ENCODE measurements at regions not wholly inside any gene's neighbourhood (a gene's known extent, or its start where the extent isn't known, plus 50 kb on each side); places are given as distances from the start of the nearest gene placed in this dataset.

DNA sequence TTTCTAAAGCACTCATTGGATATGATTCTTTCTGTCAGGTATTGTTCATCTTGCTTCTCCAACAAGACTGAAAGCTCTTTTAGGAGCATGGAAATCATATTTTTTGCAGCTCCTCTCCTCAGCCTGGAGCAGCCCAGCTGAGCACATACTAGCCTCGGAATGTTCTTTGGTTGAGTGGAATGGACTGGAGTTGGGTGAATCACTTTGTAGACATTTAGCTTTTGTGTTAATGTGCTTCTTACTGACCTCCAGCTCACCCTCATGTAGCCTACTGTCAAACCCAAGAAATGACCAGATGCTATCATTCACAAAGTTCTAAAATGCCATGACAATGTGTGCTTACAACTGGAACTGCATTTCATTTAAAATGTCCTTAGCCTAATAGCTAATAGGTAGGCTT, 161.1 kb downstream of the NUAK1 start:
- no peak for DNase-seq

DNA sequence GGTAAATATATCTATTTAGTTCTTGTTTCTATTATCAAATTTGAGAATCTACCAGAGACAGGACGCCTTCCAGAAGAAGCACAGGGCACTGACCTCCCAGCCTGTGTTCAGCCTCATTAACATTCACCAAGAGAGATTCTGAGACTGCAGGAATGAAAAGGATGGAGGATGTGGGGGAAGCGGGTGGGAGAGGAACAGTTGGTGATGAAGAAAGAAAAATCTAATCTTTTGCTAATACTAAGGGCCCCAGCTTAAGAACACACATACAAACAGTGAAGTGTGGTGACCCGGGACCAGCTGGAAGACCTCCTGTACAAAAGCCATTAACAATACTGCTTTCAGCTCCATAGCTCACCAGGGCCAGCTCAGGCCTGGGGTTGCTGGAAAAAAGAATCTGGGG, 160.5 kb downstream of the NUAK1 start:
- DNase-seq = no peak

DNA sequence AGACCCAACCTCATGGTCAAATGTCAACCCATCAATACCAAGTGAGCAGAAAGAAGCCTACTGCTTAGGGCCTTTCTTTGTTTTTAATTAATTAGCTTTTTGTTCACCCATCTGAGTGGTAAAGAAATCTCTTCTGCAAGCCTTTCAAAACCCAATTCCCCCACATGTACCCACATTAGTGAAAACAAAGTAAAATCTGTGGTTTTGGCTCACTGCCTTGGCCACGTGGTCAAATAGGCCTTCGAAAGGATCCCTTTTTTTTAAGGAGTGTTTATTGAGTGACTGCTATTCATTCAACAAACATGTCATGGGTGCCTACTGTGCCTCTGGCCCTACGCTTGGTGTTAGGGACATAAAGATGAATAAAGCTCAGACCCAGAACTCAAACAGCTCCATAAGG, 160.1 kb downstream of the NUAK1 start:
- no peak for DNase-seq

DNA sequence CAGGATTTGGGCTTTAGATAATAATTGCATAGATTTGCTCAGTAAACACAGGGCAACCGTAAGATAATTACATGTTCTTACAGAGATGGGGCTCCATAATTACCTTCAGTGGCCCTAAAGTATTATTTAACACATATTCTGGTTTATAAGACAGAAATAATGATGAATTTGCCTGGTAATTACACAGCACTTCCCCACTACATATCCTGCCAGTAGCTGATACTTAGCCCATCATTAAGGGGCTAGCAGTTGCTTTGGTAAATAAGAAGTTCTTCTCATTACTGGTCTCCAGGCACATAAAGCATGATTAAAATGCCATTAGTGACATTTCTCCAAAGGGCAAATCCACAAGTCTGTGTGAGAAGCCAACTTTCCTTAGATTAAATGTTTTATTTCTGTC, 158.7 kb downstream of the NUAK1 start:
- no peak for DNase-seq

DNA sequence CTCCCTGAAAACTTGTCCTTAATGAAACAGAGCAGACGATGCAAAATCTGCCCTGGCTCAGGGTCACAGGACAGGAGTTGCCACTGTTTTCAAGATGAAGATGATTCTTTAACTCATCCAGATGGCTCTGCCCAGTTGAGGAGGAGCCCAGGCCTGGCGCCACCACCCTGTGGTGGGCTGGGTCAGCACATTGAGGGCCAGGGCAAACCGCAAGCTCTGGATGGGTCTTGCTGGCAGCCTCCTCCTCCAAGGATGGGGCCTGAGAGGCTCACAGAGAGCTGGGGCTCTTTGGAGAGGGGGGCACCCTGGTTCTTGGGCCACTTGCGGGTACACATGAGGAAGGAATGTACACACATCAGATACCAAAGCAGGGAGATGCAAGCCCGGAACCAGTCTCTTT, 158.2 kb downstream of the NUAK1 start:
- no peak for DNase-seq

DNA sequence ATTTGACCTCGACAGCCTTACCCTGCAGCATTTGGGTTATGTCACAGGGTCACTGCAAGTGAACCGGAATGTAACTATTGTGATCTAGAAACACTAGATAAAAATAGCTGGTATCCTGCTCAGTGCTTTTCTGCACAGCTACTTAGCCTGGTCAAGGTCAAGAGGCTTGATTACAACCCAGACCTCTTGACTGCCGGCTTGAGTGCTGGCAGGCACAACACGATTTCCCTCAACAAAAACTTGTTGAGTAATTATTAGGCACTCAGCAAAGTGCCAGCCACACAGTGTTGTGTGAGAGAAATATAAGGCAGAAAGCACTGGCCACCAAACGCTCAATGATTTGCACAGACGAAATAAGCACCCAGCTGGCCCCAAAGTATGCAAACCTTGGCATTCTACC, 156.7 kb downstream of the NUAK1 start:
- DNase-seq = no peak

DNA sequence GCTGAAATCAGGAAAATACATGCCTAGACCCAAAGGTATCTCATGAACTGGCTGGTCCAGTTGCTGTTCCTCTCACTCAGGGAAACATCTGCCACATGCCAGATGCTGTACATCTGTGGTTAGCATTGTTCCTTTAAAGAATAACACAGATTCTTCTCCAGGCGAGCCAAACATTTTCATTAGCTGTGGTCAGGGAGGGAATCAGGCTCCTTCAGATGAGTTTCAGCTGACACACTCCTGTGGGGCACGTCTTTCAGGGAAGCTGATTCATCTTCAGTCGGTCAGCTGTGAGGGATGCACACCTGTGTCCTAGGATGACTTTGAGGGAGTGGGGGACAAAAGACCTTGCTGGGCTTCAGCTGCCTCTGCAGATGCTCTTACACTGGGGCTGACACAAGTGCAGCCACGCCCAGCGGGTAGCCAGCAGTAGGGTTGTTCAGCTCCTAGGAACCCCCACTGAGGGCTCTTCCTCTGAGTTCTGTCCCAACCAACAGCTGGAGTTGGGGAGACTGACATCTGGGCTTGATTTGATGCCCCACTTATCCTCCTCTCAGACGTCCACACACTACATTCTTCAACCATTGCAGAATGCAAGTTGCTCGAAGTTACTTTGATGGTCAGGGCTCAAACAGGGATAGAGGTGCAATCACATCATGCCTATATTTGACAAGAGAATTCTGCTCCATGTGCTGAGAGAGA, 155.0 kb downstream of the NUAK1 start:
- DNase-seq = no peak

DNA sequence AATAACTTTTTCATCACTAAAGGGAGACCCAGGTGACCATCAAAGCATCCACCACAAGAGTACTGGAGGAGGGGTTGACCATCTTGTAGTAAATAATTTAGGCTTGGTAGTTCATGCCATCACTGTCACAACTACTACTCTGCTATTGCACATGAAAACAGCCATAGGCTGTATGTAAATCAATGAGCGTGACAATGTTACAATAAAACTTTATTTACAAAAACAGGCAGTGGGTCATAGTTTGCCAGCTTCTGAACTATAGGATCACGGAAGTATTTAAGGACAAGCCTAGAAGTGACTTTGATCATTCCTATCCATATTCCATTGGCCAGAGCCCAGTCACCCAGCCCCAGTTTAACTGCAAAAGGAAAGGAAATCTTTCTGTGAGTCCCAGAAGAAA, 153.4 kb downstream of the NUAK1 start:
- no peak for DNase-seq

DNA sequence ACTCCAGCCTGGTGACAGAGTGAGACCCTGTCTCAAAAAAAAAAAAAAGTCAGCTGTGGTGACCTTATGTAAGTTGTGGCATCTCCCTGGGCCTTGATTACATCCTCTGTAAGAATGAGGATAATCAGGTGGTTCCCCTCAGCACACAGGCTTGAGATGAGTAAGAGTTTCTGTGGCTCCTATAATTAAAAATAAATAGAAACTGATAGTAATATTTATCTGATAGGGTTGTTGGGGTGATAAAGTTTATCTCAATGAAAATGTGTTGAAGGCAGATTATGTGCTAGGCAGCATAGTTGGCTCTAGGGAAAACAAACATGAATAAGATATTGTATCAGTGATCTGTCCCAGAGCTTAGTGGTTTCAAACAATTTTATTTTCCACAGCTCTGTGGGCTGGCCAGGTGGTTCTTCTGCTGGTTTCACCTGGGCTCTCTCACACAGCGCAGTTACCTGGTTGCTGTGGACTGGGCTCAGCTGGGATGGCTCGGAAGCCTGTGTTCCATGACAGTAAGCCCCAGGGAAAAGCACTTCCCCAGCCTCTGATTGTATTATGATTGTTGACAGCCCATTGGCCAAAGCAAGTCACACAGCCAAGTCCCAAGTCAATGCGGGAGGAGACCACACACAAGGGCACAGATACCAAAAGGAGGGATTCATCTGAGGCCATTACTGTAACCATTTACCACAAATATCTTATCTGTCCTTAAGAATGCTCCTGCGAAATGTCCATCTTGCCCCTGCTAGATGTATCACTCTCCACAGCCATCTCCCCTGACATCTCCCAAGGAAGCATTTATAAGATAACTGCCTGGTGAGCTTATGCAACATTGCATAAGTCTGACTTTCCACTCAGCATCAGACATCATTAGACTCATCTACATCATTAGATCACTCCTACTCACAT, 151.7 kb downstream of the NUAK1 start:
- DNase-seq = no peak

DNA sequence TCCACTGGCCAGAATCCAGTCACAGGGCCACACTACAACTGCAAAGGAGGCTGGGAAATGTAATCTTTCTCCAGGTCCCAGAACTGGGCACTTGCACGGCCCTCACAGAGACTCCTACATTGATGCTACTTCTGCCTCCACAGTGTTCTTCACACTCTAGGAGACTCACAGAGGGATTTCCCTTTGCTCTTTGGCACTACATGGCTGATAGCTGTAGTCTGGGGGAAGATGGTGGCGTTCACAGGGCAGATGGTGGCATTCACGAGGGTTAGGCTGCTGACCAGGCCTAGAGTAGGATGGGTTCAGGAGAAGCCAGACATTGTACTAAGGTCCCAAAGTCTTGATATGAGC, 151.1 kb downstream of the NUAK1 start:
- DNase-seq = no peak

DNA sequence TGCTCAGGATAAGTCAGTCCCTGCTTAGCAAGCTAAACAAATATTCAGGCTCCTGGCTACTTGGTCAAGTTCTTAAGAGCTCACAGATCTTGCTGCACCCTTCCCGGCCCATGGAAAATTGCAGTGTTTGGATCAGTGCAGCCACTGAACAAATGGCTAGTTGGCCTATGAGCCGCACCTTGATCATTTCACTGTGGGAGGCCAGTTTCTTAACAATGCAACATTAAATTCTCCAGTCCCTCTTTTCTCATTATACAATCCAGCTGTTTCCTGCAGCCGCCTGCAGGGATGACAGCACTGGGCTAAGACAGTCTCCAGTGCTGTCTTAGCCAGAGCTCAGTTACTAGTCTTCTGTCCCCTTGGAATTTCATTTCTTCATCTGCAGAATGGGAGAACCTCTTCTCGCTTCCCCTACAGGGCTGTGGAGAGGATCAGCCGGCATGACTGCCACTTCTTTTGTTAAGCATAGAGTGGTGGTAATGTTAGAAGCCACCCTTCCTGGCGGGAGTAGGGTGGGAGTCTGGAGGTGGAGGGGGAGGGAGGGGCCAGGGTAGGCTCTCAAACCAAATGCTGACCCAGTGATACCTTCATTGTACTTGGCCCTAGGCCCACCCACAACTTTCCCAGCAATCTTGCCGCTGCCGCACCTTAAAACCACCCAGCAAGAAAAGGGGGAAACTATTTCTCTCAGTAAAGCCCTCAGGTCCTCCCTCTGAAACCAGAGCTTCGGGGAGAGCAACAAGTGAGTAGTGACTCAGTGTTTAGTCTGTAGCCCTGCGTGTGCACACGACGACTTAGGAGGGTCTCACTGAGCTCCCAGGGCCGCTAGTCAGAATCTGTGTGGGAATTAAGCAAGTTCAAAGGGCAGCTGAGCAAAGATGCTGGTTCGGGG, 145.7 kb downstream of the NUAK1 start:
- DNase-seq = no peak

DNA sequence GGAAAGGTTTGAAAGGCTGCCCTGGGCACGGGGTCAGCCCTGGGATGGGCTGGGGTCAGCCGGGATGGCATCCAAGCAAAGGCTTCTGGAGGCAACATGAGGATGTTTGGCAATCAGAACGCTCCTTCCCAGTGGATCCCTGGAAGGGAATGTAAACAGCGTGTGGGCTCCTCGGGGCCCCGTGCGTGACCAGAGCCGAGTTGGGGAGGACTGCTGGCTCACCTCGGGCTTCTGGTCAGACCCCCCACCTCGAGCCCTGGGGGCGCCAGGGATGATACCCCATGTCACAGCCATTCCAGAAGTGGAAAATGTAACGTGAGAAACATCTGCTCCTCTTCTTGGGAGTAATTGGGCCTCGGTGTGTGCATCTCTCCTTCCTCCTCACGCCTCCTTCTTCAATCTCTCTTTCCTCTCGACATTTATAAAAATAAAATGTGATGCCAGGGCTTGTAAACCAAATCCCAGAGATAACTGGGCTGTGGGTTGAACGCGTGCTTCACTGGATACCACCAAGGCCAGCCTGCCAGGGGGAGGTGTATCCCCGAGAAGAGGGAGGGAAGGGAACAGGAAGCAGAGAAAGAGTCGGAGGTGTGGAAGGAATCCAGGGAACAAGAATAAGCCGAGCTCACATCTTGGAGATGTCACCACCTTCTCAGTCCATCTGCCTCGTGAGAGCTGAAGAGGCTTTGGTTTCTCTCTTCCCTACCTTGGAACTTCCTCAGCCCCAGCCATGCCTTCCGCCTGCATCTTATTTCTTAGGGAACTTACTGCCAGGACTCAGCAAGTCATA, 144.8 kb downstream of the NUAK1 start:
- no peak for DNase-seq

DNA sequence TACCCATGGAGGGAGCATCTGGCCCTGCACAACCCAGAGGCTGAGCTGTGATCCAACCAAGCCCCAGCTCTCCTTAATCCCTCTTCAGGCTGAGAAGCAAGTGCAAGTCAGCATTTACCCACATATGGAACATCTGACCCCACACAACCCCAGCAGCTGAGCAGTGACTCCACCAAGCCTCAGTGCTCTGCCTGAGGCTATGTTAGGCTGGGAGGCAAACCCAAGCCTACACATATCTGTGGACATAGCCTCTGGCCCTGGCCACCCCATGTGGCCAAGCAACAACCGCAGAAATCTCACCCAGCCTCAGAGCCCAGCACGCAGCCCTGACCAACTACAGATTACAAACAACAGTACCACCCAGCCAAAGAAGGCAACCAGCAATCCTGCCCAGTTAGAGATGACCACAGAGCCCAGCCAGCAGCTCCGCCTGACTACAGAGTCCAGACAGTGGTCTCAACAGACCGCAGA, 142.8 kb downstream of the NUAK1 start:
- no peak for DNase-seq

DNA sequence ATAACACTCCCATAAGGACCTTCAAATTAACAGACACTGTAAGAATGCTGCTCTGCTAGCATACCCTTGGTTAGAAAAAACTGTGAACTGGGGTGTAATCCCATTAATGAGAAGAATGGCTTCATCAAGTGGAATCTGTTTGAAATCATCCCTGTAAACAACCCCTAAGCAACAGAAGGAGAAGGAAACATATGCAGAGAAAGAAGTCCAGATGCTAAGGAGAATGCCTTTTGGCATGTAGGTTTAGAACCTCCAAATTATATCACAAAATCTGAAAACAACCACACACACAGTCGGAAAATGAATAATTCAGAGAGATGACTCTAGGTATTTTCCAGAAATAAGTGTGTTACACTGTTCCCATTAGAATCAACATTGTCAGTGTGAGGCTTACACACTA, 140.2 kb downstream of the NUAK1 start:
- DNase-seq = no peak

DNA sequence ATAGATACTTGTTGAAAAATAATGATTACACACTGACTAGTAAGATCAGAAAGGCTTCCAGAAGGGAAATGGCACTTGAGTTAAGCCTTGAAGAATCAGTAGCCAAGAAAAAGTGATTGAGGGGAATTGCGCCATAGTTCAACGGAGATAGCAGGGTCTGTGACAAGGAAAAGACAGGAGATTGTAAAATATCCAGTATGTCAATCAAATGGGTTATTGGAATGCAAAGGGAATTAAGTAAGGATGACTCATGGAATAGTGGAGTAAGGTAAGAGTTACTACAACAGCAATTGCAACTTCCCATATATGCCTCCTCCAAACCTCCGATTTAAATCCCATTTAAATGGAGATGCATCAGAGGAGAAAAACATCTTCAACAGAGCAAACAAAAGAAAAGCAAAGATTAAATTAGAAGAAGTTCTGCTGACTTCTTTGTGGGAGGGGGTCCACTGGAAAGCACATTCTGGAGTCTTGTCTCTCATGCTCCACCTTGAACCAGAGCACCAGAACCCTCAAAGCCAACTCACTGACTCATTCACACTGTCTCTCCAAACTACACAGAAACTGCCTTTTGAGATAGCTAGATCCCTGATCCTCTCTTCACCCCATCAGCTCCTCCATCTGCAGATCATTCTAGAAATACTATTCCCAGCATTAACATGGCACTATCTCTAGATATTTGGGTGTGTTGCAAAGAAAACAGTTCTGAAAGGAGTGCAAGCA, 138.2 kb downstream of the NUAK1 start:
- DNase-seq = no peak

DNA sequence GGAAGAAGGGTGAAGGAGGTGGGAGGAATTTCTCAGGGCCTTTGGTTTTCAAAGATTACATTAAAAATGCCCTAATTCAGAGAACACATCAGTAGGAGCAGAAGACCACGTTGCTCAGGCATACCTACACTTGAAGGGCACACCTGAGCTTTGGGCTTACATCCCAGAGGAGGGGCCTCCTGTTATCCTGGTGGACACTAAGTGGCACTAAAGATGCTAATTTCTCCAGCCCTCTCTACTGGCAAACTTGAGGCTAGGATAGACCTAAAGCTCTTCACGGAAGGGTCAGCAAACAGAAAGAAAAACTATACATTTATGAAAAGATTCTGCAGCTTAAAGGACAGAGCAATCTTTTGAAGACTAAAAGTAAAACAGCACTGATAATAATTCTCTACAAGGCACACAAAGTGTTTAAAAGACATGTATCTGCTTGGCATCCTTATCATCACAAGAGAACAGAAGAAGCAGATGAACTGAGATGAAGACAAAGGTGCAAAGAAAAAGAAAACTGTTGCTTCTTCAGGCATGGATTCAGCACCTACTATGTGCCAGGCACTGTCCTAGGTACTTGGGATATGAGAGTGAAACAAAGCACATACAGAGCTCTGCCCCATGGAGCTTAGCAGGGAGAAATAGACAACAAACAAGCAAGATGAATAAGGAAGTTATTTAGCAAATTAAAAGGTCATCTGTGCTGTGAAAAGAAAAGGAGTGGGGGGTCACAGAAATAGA, 137.5 kb downstream of the NUAK1 start:
- no peak for DNase-seq

DNA sequence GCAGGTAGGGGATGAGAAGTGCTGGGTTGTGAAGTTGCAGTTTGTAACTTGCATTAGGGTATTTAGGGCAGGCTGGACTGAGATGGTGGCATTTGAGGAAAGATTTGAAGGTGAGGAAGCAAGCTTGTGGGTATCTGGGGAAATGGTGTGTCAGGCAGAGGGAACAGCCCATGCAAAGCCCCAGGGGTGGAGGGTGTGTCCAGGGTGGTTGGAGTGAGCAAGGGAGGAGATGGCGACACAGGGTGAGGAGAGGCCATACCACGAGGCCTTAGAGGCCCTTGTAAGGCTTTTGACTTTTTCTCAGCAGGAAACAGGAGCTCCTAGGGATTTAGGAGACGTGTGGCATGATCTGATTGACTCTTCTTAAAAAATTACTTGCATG, 136.9 kb downstream of the NUAK1 start:
- no peak for DNase-seq

DNA sequence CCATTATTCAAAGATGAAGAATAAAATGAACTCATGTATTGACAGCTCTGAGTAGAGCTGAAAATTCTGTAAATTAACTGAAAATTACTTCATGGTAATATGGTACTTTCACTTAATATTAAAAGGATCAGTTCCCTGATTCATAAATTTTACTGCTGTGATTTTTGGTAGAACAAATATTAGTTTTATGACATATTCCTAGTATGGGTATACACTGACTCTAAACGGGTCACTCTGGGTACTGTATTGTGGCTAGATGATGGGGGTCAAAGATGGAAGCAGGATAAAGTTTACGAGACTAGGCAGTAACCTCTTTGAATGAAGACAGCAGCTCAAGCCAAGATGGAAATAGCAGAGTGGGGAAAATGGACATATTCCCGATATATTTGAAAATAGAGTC, 135.5 kb downstream of the NUAK1 start:
- no peak for DNase-seq

DNA sequence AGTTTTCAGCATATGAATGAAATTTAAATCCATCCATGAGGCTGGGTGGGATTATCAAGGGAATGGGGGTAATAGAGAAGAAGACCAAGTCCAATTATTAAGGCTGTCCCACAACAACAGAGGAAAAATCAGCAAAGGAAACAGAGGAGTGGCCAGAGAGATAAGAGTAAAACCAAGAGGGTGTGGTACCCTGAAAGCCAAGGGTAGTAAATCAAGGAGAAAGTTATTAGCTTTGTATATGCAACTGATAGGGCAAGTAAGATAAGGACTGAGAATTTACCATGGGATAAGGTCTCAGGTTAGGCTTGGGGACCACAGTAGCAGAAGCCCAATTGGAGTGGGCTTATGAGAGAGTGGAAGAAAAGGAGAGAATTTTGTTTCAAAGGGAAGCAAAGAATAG, 134.5 kb downstream of the NUAK1 start:
- no peak for DNase-seq

DNA sequence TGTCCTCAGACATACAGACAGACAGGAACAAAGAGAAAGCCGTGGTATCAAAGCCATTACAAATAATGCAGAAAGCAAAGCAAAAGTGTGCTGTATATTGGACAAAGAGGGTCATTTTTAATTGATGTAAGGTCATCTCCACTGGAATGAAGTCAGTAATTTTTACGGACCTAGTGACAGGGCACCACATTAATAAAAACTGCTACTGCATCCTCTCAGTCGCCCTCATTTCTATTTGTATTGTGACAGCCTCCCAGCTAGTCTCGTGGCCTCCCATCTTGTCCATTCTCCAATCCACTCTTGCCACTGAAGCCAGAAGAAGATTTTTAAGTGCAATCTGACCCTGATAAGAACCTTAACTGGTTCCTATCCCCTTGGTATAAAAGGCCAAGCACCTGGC, 132.4 kb downstream of the NUAK1 start:
- DNase-seq = no peak

DNA sequence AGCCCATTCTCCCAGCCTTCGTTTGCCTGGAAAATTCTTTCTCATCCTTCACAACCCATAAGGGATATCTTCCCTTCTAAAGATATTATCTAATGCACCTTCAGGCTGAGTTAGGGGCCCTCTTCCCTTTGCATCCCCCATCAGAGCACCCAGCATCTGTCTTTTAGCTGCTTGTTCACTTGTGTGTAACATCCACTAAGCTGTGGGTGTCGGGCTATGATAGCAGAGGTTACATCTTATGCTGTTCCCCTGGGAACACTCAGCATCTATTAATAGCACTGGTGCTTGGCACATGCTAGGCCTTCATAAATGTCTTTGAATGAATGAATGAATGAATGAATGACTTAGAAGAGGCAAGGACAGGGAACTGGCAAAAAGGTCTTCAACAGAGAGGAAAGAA, 131.8 kb downstream of the NUAK1 start:
- DNase-seq = no peak

Data from stimulated activated CD4-positive, alpha-beta T cell treated with anti-CD3 and anti-CD28 coated beads, Interleukin-15, amount 100 ng/mL, for 24 hours (primary cell).